Right ventricle myocardium superior (tissue), 1 donor: ENCODE measurements at regions not wholly inside any gene's neighbourhood (a gene's known extent, or its start where the extent isn't known, plus 50 kb on each side); places are given as distances from the start of the nearest gene placed in this dataset.
"Not testable (repeated sequence)": the region's sequence is repeated elsewhere in the genome, so short reads cannot be mapped to it uniquely, and the experiment has no call there.

Experiments
- ATAC-seq: fragments of 200-7000 bp; cut with Tn5 transposase; one replicate; pipeline ENCODE4 v1.9.1; 2020; ENCODE audit warnings: mild to moderate bottlenecking; ENCODE audit not compliant: poor library complexity
- DNase-seq: peaks from one replicate; pipeline ENCODE4 v3.0.0-alpha.2; 2020
- intact Hi-C: fragments of 100-400 bp; cut with DNase I; formaldehyde crosslinking; loops from one replicate; pipeline ENCODE4 v1.11.2; 2022
- donor health status: DM: no; HTN: yes; CAD: no; lungs with severe emphysema.

GRCh38 chr2:189231719-189232323 lies 52.3 kb upstream of the COL5A2 start:
- intact Hi-C loops: no loop called here
- ATAC-seq: no peak
- DNase-seq: no peak

GRCh38 chr2:189232759-189233406 lies 53.3 kb upstream of the COL5A2 start:
- DNase-seq: no peak
- no peak for ATAC-seq
- intact Hi-C loops: no loop called here

GRCh38 chr2:189233527-189233926 lies 54.0 kb upstream of the COL5A2 start:
- intact Hi-C loops: no loop called here
- ATAC-seq (no peak), DNase-seq (no peak)

- DNase-seq (no peak), ATAC-seq (no peak)
- intact Hi-C loops: no loop called here
These were observed 55.4 kb upstream of the COL5A2 start for GRCh38 chr2:189234991-189235390.

- ATAC-seq (no peak), DNase-seq (no peak)
- intact Hi-C loops: no loop called here
These were observed 56.5 kb upstream of the COL5A2 start for GRCh38 chr2:189236066-189236465.

- intact Hi-C loops: no loop called here
- DNase-seq (no peak), ATAC-seq (no peak)
These were observed 59.3 kb upstream of the COL5A2 start for GRCh38 chr2:189238903-189239302.

- intact Hi-C loops, DNase-seq, ATAC-seq: not testable (repeated sequence)
These were observed 64.3 kb upstream of the COL5A2 start for GRCh38 chr2:189243843-189244242.

- intact Hi-C loops: no loop called here
- ATAC-seq (no peak), DNase-seq (no peak)
These were observed 67.7 kb upstream of the COL5A2 start for GRCh38 chr2:189247276-189247675.

- intact Hi-C loops: no loop called here
- ATAC-seq (peak; percentile 38), DNase-seq (no peak)
These were observed 68.6 kb upstream of the COL5A2 start for GRCh38 chr2:189248141-189248540.

GRCh38 chr2:189249171-189249570 lies 69.6 kb upstream of the COL5A2 start:
- intact Hi-C loops: no loop called here

GRCh38 chr2:189249901-189250300 lies 70.3 kb upstream of the COL5A2 start:
- DNase-seq: no peak
- ATAC-seq: no peak
- intact Hi-C loops: no loop called here

More at GRCh38 chr2:189249171-189249570, 69.6 kb upstream of the COL5A2 start:
- no peak for ATAC-seq
- DNase-seq: no peak

GRCh38 chr2:189252991-189253675 lies 73.6 kb upstream of the COL5A2 start:
- intact Hi-C loops: no loop called here
- ATAC-seq (no peak), DNase-seq (no peak)

GRCh38 chr2:189253836-189254235 lies 74.3 kb upstream of the COL5A2 start:
- no peak for ATAC-seq
- intact Hi-C loops: no loop called here
- DNase-seq: no peak

- DNase-seq (peak; percentile 58), ATAC-seq (peak; percentile 69)
- intact Hi-C loops: no loop called here
These were observed 74.8 kb upstream of the COL5A2 start for GRCh38 chr2:189254268-189254883.

GRCh38 chr2:189255711-189256110 lies 76.2 kb upstream of the COL5A2 start:
- DNase-seq: no peak
- intact Hi-C loops: no loop called here
- no peak for ATAC-seq

GRCh38 chr2:189258616-189259365 lies 79.2 kb upstream of the COL5A2 start:
- DNase-seq: no peak
- no peak for ATAC-seq
- intact Hi-C loops: no loop called here

- intact Hi-C loops: no loop called here
- ATAC-seq (no peak), DNase-seq (no peak)
These were observed 80.8 kb upstream of the COL5A2 start for GRCh38 chr2:189260361-189260814.

GRCh38 chr2:189261431-189261841 lies 81.9 kb upstream of the COL5A2 start:
- intact Hi-C loops: no loop called here
- no peak for ATAC-seq
- DNase-seq: no peak

GRCh38 chr2:189261916-189262315 lies 82.4 kb upstream of the COL5A2 start:
- no peak for ATAC-seq
- intact Hi-C loops: no loop called here
- DNase-seq: no peak
